ENCODE measurements at regions not wholly inside any gene's neighbourhood (a gene's known extent, or its start where the extent isn't known, plus 50 kb on each side); places are given as distances from the start of the nearest gene placed in this dataset.

DNA sequence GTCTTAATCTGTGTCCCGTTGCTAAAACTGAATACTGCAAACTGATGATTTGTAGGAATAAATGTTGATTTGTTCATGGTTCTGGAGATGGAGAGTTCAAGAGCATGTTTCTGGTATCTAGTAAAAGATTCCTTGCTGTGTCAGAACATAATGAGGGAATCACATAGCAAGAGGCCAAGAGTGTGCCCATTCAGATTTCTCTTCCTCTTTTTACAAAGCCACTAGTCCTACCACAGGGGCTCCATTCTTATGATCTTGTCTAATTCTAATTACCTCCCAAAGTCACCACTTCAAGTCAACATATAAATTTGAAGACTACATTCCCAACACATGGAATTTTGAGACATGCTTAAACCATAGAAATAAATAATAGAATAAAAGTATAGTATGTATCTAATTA, 608.8 kb upstream of the EPHA5 start:
- no peak for TF ChIP-seq EP300 (IDR thresholded peaks at IDR 0.05)
- TF ChIP-seq, protein P1, sequence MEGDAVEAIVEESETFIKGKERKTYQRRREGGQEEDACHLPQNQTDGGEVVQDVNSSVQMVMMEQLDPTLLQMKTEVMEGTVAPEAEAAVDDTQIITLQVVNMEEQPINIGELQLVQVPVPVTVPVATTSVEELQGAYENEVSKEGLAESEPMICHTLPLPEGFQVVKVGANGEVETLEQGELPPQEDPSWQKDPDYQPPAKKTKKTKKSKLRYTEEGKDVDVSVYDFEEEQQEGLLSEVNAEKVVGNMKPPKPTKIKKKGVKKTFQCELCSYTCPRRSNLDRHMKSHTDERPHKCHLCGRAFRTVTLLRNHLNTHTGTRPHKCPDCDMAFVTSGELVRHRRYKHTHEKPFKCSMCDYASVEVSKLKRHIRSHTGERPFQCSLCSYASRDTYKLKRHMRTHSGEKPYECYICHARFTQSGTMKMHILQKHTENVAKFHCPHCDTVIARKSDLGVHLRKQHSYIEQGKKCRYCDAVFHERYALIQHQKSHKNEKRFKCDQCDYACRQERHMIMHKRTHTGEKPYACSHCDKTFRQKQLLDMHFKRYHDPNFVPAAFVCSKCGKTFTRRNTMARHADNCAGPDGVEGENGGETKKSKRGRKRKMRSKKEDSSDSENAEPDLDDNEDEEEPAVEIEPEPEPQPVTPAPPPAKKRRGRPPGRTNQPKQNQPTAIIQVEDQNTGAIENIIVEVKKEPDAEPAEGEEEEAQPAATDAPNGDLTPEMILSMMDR (IDR thresholded peaks at IDR 0.05) = no peak
